Stimulated activated CD4-positive, alpha-beta T cell treated with anti-CD3 and anti-CD28 coated beads, TNF-alpha, amount 100 ng/mL, for 1 hour (primary cell): ENCODE measurements at regions not wholly inside any gene's neighbourhood (a gene's known extent, or its start where the extent isn't known, plus 50 kb on each side); places are given as distances from the start of the nearest gene placed in this dataset.

ENCODE experiments used
- DNase-seq, 3 donors: peaks; one replicate each; pipeline ENCODE4 v3.0.0-alpha.2; 2020; ENCODE audit warnings: low read depth in 3 of 3, low spot score in 1 of 3

- no peak for DNase-seq
Observed at GRCh38 chr13:84912720-84913119, 886.5 kb downstream of the SLITRK6 start.

GRCh38 chr13:84910423-84910822, 888.8 kb downstream of the SLITRK6 start:
- no peak for DNase-seq

DNA sequence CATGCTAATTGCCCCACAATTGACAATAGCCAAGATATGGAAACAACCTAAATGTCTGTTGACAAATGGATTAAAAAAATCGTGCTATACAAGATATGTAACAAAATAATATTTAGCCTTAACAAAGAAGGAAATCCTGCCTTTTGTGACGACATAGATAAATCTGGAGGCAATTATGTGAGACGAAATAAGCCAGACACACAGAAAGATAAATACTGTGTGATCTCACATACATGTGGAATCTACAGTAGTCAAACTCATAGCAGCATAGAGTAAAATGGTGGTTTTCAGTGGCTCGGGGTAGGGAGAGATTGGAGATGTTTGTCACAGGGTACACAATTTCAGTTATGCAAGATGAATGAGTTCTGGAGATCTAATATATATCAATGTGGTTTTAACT, 895.8 kb downstream of the SLITRK6 start:
- DNase-seq: no peak

DNA sequence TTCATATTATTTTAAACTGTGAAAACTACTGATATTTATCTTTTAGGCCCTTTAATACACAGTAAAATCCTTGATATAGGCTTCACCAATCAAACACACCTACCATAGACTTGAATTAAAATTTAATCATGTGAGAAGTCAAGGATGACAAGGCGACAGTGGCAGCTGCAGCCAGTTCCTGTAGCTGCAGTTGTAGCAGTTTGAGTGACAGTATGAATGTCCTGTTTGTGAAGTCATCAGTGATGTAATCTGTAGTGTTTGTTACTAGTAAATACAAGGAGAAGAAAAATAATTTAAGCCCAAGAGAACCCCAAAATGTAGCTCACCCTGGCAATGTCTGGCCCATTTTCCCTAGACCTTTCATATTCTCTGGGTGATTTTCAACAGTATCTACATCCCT, 897.0 kb downstream of the SLITRK6 start:
- no peak for DNase-seq

DNA sequence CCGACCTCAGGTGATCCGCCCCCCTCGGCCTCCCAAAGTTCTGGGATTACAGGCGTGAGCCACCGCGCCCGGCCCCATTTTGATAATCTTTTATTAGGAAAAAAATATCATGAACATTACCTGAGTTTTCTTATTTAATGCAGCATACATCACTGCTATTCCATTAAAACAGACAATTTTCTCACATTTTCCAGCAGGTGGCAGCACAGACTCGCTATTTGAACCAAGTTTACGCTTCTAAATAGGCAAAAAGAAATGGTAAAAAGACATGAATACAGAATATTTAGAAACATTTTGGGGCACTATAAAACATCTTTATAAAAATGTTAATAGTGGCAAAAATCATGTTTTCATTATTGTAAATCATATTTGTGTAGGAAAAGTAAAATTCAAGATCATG, 903.1 kb downstream of the SLITRK6 start:
- DNase-seq: no peak

DNA sequence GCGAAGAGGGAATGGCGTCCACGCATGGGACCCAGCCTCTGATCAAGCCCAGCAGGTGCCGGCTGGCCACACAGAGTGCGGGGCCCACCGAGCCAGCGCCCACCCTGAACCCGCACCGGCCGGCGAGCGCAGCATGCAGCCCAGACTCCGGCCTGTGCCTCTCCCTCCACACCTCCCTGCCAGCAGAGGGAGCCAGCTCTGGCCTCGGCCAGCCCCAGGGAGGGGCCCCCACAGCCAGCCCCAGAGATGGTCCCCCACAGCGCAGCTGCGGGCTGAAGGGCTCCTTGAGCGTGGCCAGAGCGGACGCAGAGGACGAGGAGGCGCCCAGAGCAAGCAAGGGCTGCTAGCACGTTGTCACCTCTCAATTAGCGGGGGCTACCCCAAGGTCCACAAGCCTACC, 904.5 kb downstream of the SLITRK6 start:
- DNase-seq: no peak

DNA sequence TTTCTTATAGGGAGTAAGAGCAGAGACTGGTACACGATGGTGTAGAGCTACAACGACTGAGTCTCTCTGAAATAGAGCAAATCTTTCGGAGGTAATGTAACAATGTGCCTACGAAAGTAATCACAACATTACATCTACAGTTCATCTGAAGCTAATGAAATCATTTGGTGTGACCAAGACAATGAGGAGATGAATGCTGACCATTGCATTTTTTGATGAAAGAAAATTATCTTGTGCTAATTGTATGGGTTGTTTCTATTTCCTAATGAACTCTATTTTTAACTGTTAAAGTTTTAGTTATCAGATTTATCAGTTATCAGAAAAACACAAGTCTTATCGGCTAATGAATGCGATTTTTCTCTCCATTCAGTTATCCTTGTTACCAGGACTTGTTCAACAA, 913.4 kb downstream of the SLITRK6 start:
- DNase-seq: no peak

GRCh38 chr13:84873951-84874350, 925.3 kb downstream of the SLITRK6 start:
- DNase-seq: no peak

DNA sequence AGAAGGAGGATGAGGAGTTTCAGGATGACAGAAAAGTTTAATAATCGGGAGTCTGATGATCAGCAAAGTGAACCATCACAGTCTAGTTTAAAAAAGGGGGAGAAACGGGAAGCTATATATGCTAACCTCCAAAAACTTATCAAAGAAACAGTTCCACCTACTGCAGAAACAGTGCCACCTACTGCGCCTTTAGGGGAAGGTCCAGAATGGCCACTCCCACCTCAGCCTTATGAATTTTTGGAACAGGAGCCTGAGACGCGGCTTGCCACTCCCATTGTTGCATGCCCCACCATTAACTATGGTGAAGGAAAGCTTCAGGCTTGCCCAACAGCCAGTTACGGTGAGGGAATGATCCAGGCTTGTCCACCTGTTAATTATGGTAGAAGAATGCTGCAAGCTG, 929.0 kb downstream of the SLITRK6 start:
- no peak for DNase-seq

GRCh38 chr13:84867246-84867645, 932.0 kb downstream of the SLITRK6 start:
- DNase-seq: no peak

- no peak for DNase-seq
Observed at GRCh38 chr13:84865783-84866221, 933.4 kb downstream of the SLITRK6 start.

- DNase-seq: no peak
Observed at GRCh38 chr13:84864341-84864740, 934.9 kb downstream of the SLITRK6 start.

- no peak for DNase-seq
Observed at GRCh38 chr13:84847107-84847506, 952.1 kb downstream of the SLITRK6 start.

- no peak for DNase-seq
Observed at GRCh38 chr13:84845907-84846619, 953.2 kb downstream of the SLITRK6 start.

DNA sequence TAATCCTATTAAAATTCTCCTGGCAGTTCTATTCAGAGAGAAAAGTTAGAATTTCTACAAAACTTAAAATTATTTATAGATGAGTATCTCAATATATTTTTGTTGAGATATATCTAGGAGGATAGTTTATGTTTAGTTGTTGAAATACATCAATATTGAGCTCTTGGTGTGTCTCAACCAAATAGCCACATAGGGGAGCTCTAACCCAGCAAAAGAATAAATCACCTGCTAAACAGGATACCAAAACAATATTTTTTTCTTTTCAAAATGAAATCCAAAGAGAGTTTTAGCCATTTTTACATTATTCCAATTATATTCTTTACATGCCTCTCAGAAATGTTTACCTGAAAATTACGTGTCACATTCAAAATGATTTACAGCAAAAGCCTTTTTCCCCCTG, 954.7 kb downstream of the SLITRK6 start:
- DNase-seq: no peak

GRCh38 chr13:84843368-84843767, 955.9 kb downstream of the SLITRK6 start:
- no peak for DNase-seq

- no peak for DNase-seq
Observed at GRCh38 chr13:84834201-84834600, 951.9 kb upstream of the SLITRK1 start.

DNA sequence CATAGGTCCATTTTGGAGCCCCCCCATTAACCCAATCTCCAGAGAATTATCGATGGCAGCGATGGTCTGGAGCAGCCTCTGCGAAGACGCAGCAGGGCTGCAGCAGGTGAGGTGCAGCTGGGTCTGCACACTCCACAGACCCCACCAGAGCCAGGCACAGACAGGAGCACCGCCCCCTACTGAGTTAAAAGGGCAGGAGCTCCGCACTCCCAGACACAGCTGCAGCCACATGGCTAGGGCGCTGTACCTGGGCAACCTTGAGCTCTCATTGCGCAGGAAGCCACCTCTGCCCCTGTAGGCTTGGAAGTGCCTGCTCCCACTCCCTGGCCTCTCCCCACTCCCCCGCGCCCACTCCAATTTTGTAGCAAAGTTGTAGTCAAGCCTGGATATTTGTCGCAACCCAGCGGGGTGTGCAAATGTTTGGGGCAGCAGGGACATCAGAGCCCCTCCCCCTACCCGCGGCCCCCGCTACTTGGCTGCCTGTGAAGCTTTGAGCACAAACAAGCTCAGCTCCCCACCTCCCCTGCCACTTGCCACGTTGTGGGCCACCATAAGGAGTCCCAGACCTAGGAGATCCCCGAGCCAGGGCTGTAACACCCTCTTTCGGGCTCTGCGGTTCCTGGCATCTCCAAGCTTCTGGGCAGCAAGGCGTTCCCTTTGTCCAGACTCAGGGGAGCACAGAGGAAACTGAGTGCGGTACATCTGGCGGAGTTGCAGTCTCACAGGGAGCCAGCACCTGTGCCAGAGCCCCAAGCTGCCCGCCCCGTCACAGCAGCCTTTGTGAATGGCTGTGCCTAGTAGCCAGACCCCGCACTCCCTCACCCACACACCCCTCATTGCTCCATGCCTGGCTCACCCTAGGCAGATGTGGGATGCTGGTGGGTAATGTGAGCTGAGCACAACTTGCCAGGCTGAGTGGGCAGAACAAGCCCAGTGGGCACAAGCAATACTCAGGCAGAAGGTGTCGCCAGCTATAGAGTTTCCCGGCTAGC, 949.7 kb upstream of the SLITRK1 start:
- DNase-seq: no peak

- no peak for DNase-seq
Observed at GRCh38 chr13:84823528-84823927, 941.3 kb upstream of the SLITRK1 start.

GRCh38 chr13:84821261-84821660, 939.0 kb upstream of the SLITRK1 start:
- no peak for DNase-seq

DNA sequence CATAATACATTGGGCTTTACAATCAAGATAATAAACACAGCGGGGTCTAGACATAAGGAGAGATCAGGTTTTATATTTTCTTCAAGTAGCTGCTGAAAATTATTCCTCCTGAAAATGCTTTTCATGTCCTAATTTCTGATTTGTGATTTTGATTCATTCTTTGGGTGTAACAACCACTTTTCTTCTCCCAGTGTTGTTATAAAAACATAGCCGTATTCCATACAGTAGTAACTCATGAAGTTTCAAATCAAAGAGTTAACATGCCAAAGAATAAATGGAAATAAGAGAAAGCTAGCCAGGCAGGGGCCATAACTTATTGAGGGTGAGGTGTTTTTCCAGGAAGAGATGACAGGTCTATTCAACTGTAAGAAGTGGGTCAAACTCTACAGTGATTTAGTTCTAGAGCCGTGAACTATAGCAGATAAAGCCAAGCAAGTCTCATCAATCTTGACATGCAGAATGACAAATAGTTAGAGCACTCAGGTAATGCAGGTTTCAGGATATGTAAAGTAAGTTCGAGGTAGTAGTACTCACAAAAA, 934.4 kb upstream of the SLITRK1 start:
- no peak for DNase-seq

DNA sequence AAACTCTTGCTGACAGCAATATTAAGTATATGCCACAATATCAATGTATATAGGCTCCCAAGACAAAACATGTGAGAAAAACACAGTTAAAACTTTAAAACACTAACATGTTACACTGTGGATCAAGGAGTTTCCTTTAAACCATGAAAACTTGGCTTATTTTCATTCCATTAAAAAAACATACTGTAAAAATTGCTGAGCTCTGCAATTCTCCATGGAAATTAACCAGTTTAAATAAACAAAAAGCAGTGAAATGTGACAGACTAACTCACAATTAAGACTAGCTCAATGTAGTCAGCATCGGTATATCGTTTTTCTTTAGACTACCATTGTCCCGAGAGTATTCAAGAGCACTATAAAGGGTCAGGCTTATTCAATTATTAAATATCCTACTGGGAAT, 930.5 kb upstream of the SLITRK1 start:
- no peak for DNase-seq
